HepG2 (cell line): ENCODE measurements at regions not wholly inside any gene's neighbourhood (a gene's known extent, or its start where the extent isn't known, plus 50 kb on each side); places are given as distances from the start of the nearest gene placed in this dataset.

Experiments used
- ATAC-seq: fragments of 200-7000 bp; cut with Tn5 transposase; 3 replicates; pipeline ENCODE4 v1.9.1; 2020; ENCODE audit warnings: mild to moderate bottlenecking, moderate library complexity
- BruUV-seq: library from RNA; stranded (reverse); fragments of 400-500 nt; replicated peaks from 2 replicates; lab custom pipeline; 2021; lab: Mats Ljungman, UMichigan
- CTCF ChIA-PET: fragments of 300-600 bp; formaldehyde crosslinking; extraction: SDS; loops from one replicate; lab custom pipeline; 2021; ENCODE audit warnings: low total read pairs, inconsistent platforms, low intra/inter-chr PET ratio; lab: Yijun Ruan, JAX
- POLR2A ChIA-PET: fragments of 350-600 bp; sonication (Branson Sonifier 250); formaldehyde crosslinking; loops from one replicate; lab custom pipeline; 2020; ENCODE audit warnings: antibody characterized with exemption, inconsistent platforms; lab: Yijun Ruan, JAX
- DNase-seq: peaks from one replicate; pipeline ENCODE4 v3.0.0-alpha.2; 2015; ENCODE audit warnings: low spot score
- FAIRE-seq: peaks from 3 replicates; lab custom pipeline; 2011; peaks lifted over from hg19 to GRCh38; lab: Jason Lieb, UNC
- H2AFZ ChIP-seq: one replicate; pipeline ENCODE4 v1.6.1; 2011; ENCODE audit warnings: low read length, inconsistent platforms
- H3K27ac ChIP-seq: fragments of 300-600 bp; 3 replicates; pipeline ENCODE4 v1.8.0; 2011; ENCODE audit warnings: mixed run types, mild to moderate bottlenecking, mixed read lengths, low read length, inconsistent platforms; ENCODE audit not compliant: insufficient read depth; ENCODE audit errors: extremely low read length
- H3K27me3 ChIP-seq, 2 experiments: fragments of 200-600 bp in 1 of 2; 2 replicates in 1 of 2; 3 replicates in 1 of 2; pipeline versions ENCODE4 v1.6.0 to v1.8.0; 2011; ENCODE audit warnings: low read length in 2 of 2, mild to moderate bottlenecking in 2 of 2, moderate library complexity in 2 of 2, inconsistent platforms in 1 of 2; ENCODE audit not compliant: insufficient read depth in 2 of 2, control insufficient read depth in 1 of 2
- H3K36me3 ChIP-seq, 2 experiments: fragments of 200-600 bp in 1 of 2; replicated peaks in 1 of 2; 2 replicates in 1 of 2; 3 replicates in 1 of 2; pipeline versions ENCODE4 v1.5.1 to v1.8.0; 2011; ENCODE audit warnings: low read length in 2 of 2, inconsistent platforms in 1 of 2; ENCODE audit not compliant: insufficient read depth in 2 of 2, control insufficient read depth in 1 of 2
- H3K4me1 ChIP-seq: 2 replicates; pipeline ENCODE4 v1.5.1; 2012; ENCODE audit warnings: low read length, inconsistent platforms; ENCODE audit not compliant: insufficient read depth
- H3K4me2 ChIP-seq: 2 replicates; pipeline ENCODE4 v1.6.0; 2011; ENCODE audit warnings: low read depth, low read length, inconsistent platforms
- H3K4me3 ChIP-seq, 3 experiments: fragments of 200-600 bp in 1 of 3; sonication (generic), shearing (Covaris generic) in 1 of 3; replicated peaks in 1 of 3; 2 replicates each; pipeline ENCODE4 v1.5.1; 2011 to 2016; ENCODE audit warnings: low read length in 3 of 3, inconsistent platforms in 2 of 3, low read depth in 2 of 3, mild to moderate bottlenecking in 2 of 3, control low read depth in 1 of 3, mixed read lengths in 1 of 3; ENCODE audit not compliant: insufficient read depth in 1 of 3
- H3K79me2 ChIP-seq: one replicate; pipeline ENCODE4 v1.6.1; 2011; ENCODE audit warnings: low read length, inconsistent platforms; ENCODE audit not compliant: insufficient read depth
- H3K9ac ChIP-seq: 2 replicates; pipeline ENCODE4 v1.6.0; 2011; ENCODE audit warnings: mild to moderate bottlenecking, low read depth, low read length, inconsistent platforms; ENCODE audit not compliant: insufficient read depth
- H3K9me3 ChIP-seq: 2 replicates; pipeline ENCODE4 v1.5.1; 2012; ENCODE audit warnings: mild to moderate bottlenecking, low read length
- H4K20me1 ChIP-seq: 2 replicates; pipeline ENCODE4 v1.6.0; 2011; ENCODE audit warnings: inconsistent platforms, mild to moderate bottlenecking, low read length, moderate library complexity; ENCODE audit not compliant: insufficient read depth
- BCL6 ChIP-seq: IDR thresholded peaks from 2 replicates; pipeline ENCODE4 v1.6.1; 2016; ENCODE audit warnings: missing genetic modification reagents, missing compliant biosample characterization
- BRD4 ChIP-seq: sonication (generic); formaldehyde crosslinking; IDR thresholded peaks from 2 replicates; pipeline ENCODE4 v1.4.0; 2020; ENCODE audit warnings: missing genetic modification reagents
- DPF2 ChIP-seq: sonication (generic); formaldehyde crosslinking; IDR thresholded peaks from 2 replicates; pipeline ENCODE4 v1.4.0; 2020; ENCODE audit warnings: mild to moderate bottlenecking, low read depth, missing genetic modification reagents, borderline replicate concordance
- ETV5 ChIP-seq: IDR thresholded peaks from 2 replicates; pipeline ENCODE4 v1.6.1; 2018; ENCODE audit warnings: missing biosample characterization, missing genetic modification reagents, inconsistent platforms, borderline replicate concordance
- ETV6 ChIP-seq: sonication (generic); formaldehyde crosslinking; conservative IDR thresholded peaks from 2 replicates; pipeline ENCODE4 v1.4.0; 2020; ENCODE audit warnings: missing genetic modification reagents
- HNRNPK ChIP-seq: fragments of 200-400 bp; formaldehyde crosslinking; IDR thresholded peaks from 2 replicates; pipeline ENCODE4 v1.6.1; 2018; ENCODE audit warnings: low read length, low read depth, moderate library complexity, mild to moderate bottlenecking; ENCODE audit not compliant: poor library complexity, severe bottlenecking
- MAX ChIP-seq: IDR thresholded peaks from 2 replicates; pipeline ENCODE4 v1.6.1; 2012; ENCODE audit warnings: inconsistent platforms
- RAD51 ChIP-seq: fragments of 450-650 bp; IDR thresholded peaks from 2 replicates; pipeline ENCODE4 v1.6.1; 2016; ENCODE audit warnings: borderline replicate concordance
- SNAPC2 ChIP-seq: sonication (generic); formaldehyde crosslinking; IDR thresholded peaks from 2 replicates; pipeline ENCODE4 v1.8.1; 2022; ENCODE audit warnings: mild to moderate bottlenecking, missing genetic modification reagents
- ZFP1 ChIP-seq: IDR thresholded peaks from 2 replicates; pipeline ENCODE4 v1.6.1; 2016
- ZFP36L1 ChIP-seq: sonication (generic); formaldehyde crosslinking; IDR thresholded peaks from 2 replicates; pipeline ENCODE4 v1.8.0; 2022; ENCODE audit warnings: mild to moderate bottlenecking, missing genetic modification reagents, moderate library complexity
- ZFP41 ChIP-seq: sonication (generic); formaldehyde crosslinking; IDR thresholded peaks from 2 replicates; pipeline ENCODE4 v1.4.0; 2020; ENCODE audit warnings: mild to moderate bottlenecking, missing genetic modification reagents, borderline replicate concordance
- ZFY ChIP-seq: sonication (generic); formaldehyde crosslinking; IDR thresholded peaks from 2 replicates; pipeline ENCODE4 v1.4.0; 2020; ENCODE audit warnings: missing genetic modification reagents
- ZNF121 ChIP-seq: sonication (generic); formaldehyde crosslinking; IDR thresholded peaks from 2 replicates; pipeline ENCODE4 v1.5.0; 2020; ENCODE audit warnings: mild to moderate bottlenecking, missing genetic modification reagents
- ZNF468 ChIP-seq: sonication (generic); formaldehyde crosslinking; IDR thresholded peaks from 2 replicates; pipeline ENCODE4 v1.8.0; 2022; ENCODE audit warnings: mild to moderate bottlenecking, moderate library complexity, missing genetic modification reagents
- WGBS: methylation state at CpG from one replicate; pipeline ENCODE4 v1.1.6; 2017; ENCODE audit warnings: low lambda C conversion rate; 5-methylcytosine and 5-hydroxymethylcytosine counted together
- in situ Hi-C: cut with HindIII; loops from 2 replicates; pipeline ENCODE4 v1.10.0; 2017; ENCODE audit warnings: low pct_unique_long_range_greater_than_20kb; ENCODE audit not compliant: extremely low pct_ligation_motif_present
- intact Hi-C: fragments of 100-400 bp; cut with micrococcal nuclease; formaldehyde crosslinking; loops from one replicate; pipeline ENCODE4 v1.10.0; 2022; ENCODE audit not compliant: unreplicated experiment
- TF ChIP-seq, protein P1 (sequence below): sonication (generic); formaldehyde crosslinking; IDR thresholded peaks from 2 replicates; pipeline ENCODE4 v1.8.1; 2022; ENCODE audit warnings: mild to moderate bottlenecking, missing genetic modification reagents
- TF ChIP-seq, protein P2 (sequence below): sonication (generic); formaldehyde crosslinking; IDR thresholded peaks from 2 replicates; pipeline ENCODE4 v1.4.0; 2020; ENCODE audit warnings: missing genetic modification reagents, borderline replicate concordance

GRCh38 chr12:89206390-89206789, 145.9 kb downstream of the DUSP6 start:
- no peaks in the 10 kb centered on the region for H3K9me3 ChIP-seq
- H3K4me2 ChIP-seq: no peak overlapping the region
- no peak for ATAC-seq
- no peaks in the 10 kb centered on the region for H3K79me2 ChIP-seq
- H3K36me3 ChIP-seq: no peaks in the 10 kb centered on the region
- H4K20me1 ChIP-seq: no peaks in the 10 kb centered on the region
- ChIA-PET POLR2A (no interaction called here), CTCF (no interaction called here)
- no peak overlapping the region for H3K4me3 ChIP-seq
- intact Hi-C loops: no loop called here
- no peak for FAIRE-seq
- DNase-seq: no peak
- in situ Hi-C loops: no loop called here
- no peak overlapping the region for H2AFZ ChIP-seq
- H3K4me1 ChIP-seq: peaks cover 10% of the 10 kb centered on the region; the same call in 1 of the 2 replicates
- 92% methylated on average over 1 of the region's 1 CpG for WGBS
- BruUV-seq: no TSS peak
- TF ChIP-seq ZFY (CRISPR knock-in tag) (no peak), RAD51 (no peak), ETV6 (no peak), ZFP41 (CRISPR knock-in tag) (no peak), ZFP1 (CRISPR knock-in tag) (no peak), HNRNPK (no peak)
- no peak overlapping the region for H3K27ac ChIP-seq
- no peak overlapping the region for H3K9ac ChIP-seq
- H3K27me3 ChIP-seq: no peaks in the 10 kb centered on the region

GRCh38 chr12:89205517-89205916, 146.8 kb downstream of the DUSP6 start:
- no peaks in the 10 kb centered on the region for H3K79me2 ChIP-seq
- WGBS: 50% methylated on average over 2 of the region's 2 CpGs
- no peaks in the 10 kb centered on the region for H4K20me1 ChIP-seq
- intact Hi-C loops: no loop called here
- ChIA-PET POLR2A (no interaction called here), CTCF (no interaction called here)
- DNase-seq (no peak), ATAC-seq (no peak), FAIRE-seq (no peak)
- H3K4me1 ChIP-seq: peaks cover 10% of the 10 kb centered on the region; the same call in 1 of the 2 replicates
- no peak overlapping the region for H3K4me2 ChIP-seq
- H3K36me3 ChIP-seq: no peaks in the 10 kb centered on the region
- no peaks in the 10 kb centered on the region for H3K27me3 ChIP-seq
- H3K9ac ChIP-seq: no peak overlapping the region
- H3K27ac ChIP-seq: no peak overlapping the region
- H2AFZ ChIP-seq: no peak overlapping the region
- no TSS peak for BruUV-seq
- in situ Hi-C loops: no loop called here
- no peaks in the 10 kb centered on the region for H3K9me3 ChIP-seq
- no peak overlapping the region for H3K4me3 ChIP-seq
- TF ChIP-seq DPF2 (CRISPR knock-in tag): no peak
- TF ChIP-seq ZNF121: no peak
- TF ChIP-seq, protein P1, sequence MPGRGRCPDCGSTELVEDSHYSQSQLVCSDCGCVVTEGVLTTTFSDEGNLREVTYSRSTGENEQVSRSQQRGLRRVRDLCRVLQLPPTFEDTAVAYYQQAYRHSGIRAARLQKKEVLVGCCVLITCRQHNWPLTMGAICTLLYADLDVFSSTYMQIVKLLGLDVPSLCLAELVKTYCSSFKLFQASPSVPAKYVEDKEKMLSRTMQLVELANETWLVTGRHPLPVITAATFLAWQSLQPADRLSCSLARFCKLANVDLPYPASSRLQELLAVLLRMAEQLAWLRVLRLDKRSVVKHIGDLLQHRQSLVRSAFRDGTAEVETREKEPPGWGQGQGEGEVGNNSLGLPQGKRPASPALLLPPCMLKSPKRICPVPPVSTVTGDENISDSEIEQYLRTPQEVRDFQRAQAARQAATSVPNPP (CRISPR knock-in tag): no peak
- TF ChIP-seq MAX: no peak
- TF ChIP-seq, protein P2, sequence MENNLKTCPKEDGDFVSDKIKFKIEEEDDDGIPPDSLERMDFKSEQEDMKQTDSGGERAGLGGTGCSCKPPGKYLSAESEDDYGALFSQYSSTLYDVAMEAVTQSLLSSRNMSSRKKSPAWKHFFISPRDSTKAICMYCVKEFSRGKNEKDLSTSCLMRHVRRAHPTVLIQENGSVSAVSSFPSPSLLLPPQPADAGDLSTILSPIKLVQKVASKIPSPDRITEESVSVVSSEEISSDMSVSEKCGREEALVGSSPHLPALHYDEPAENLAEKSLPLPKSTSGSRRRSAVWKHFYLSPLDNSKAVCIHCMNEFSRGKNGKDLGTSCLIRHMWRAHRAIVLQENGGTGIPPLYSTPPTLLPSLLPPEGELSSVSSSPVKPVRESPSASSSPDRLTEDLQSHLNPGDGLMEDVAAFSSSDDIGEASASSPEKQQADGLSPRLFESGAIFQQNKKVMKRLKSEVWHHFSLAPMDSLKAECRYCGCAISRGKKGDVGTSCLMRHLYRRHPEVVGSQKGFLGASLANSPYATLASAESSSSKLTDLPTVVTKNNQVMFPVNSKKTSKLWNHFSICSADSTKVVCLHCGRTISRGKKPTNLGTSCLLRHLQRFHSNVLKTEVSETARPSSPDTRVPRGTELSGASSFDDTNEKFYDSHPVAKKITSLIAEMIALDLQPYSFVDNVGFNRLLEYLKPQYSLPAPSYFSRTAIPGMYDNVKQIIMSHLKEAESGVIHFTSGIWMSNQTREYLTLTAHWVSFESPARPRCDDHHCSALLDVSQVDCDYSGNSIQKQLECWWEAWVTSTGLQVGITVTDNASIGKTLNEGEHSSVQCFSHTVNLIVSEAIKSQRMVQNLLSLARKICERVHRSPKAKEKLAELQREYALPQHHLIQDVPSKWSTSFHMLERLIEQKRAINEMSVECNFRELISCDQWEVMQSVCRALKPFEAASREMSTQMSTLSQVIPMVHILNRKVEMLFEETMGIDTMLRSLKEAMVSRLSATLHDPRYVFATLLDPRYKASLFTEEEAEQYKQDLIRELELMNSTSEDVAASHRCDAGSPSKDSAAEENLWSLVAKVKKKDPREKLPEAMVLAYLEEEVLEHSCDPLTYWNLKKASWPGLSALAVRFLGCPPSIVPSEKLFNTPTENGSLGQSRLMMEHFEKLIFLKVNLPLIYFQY (CRISPR knock-in tag): no peak
- no peak for TF ChIP-seq SNAPC2 (CRISPR knock-in tag)
- no peak for TF ChIP-seq BCL6 (CRISPR knock-in tag)
- TF ChIP-seq ETV5 (CRISPR knock-in tag): no peak
- TF ChIP-seq ZNF468: no peak
- TF ChIP-seq BRD4 (CRISPR knock-in tag): no peak
- no peak for TF ChIP-seq ZFP36L1 (CRISPR knock-in tag)
